Esophagus squamous epithelium (tissue), 5 donors: ENCODE measurements at regions not wholly inside any gene's neighbourhood (a gene's known extent, or its start where the extent isn't known, plus 50 kb on each side); places are given as distances from the start of the nearest gene placed in this dataset.

ENCODE experiments used
- DNase-seq: peaks from one replicate; lab custom pipeline; 2025; lab: John Stamatoyannopoulos, UW
- H3K27ac ChIP-seq, 4 donors: fragments of 200-600 bp; sonication (generic); one replicate each; pipeline ENCODE4 v1.5.1; 2016 to 2019; ENCODE audit warnings: mild to moderate bottlenecking in 1 of 4
- H3K27me3 ChIP-seq, 4 donors: fragments of 200-600 bp; sonication (generic); 1 replicate in 3 of 4; 2 replicates in 1 of 4; pipeline versions ENCODE4 v1.5.1 to v1.6.0; 2017 to 2021; ENCODE audit warnings: antibody characterized with exemption in 1 of 4
- H3K36me3 ChIP-seq, 3 donors: fragments of 200-600 bp; sonication (generic); one replicate each; pipeline ENCODE4 v1.5.1; 2016 to 2019
- H3K4me1 ChIP-seq, 3 donors: fragments of 200-600 bp; sonication (generic); one replicate each; pipeline ENCODE4 v1.5.1; 2017 to 2019
- H3K4me3 ChIP-seq, 4 donors: fragments of 200-600 bp; sonication (generic); 1 replicate in 3 of 4; 2 replicates in 1 of 4; pipeline ENCODE4 v1.5.1; 2016 to 2019; ENCODE audit warnings: mild to moderate bottlenecking in 2 of 4, moderate library complexity in 1 of 4
- H3K9me3 ChIP-seq, 3 donors: fragments of 200-600 bp; sonication (generic); one replicate each; pipeline ENCODE4 v1.5.1; 2016 to 2019
- CTCF ChIP-seq, 6 experiments: fragments of 450-650 bp in 4 of 6; fragments of 200-600 bp in 2 of 6; sonication (generic) in 2 of 6; IDR thresholded peaks; one replicate each; pipeline ENCODE4 v1.5.1; 2016 to 2019; ENCODE audit warnings: antibody characterized with exemption in 6 of 6, mild to moderate bottlenecking in 4 of 6, moderate library complexity in 4 of 6
- POLR2A ChIP-seq, 4 donors: fragments of 450-650 bp; IDR thresholded peaks; one replicate each; pipeline ENCODE4 v1.6.1; 2017; ENCODE audit warnings: antibody characterized with exemption in 4 of 4, mild to moderate bottlenecking in 4 of 4, moderate library complexity in 3 of 4
- WGBS, 2 donors: methylation state at CpG; one replicate each; pipeline ENCODE4 v1.1.5; 2018; 5-methylcytosine and 5-hydroxymethylcytosine counted together
- intact Hi-C: fragments of 100-400 bp; cut with DNase I; formaldehyde crosslinking; loops from one replicate; pipeline ENCODE4 v1.15.0; 2022
- donor health status: DM: yes; HTN: yes; CAD: no.

DNA sequence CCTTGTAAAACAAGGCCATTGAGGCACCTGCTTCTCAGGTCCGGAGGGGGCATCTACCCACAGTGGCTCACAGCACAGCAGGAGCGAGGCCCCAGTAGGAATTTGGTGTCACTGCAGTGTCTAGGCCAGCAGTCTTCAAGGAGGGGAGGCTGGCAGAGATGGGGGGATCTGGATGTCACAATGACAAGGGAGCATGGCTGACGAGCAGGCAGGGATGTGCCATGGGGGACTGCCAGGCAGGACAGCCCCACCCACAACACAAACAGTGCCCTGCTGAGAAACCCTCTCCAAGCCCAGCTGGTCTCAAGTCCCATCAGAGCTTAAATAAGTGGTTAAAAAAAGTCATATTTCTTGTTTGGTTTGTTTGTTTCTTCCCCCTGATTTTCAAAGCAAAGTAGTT is 121.0 kb upstream of the ZNF716 start:
- Histone ChIP-seq H3K36me3 (no peaks in the 10 kb centered on the region), H3K27ac (no peak overlapping the region), H3K9me3 (peaks cover 0 to 88% (median 24%) of the 10 kb centered on the region in 3 donors), H3K4me1 (no peaks in the 10 kb centered on the region), H3K4me3 (no peak overlapping the region), H3K27me3 (no peaks in the 10 kb centered on the region)
- no peak for TF ChIP-seq CTCF (IDR thresholded peaks at IDR 0.05)
- TF ChIP-seq POLR2A (IDR thresholded peaks at IDR 0.05): no peak
- intact Hi-C loops: no loop called here
- DNase-seq: no peak
- 45 to 83% methylated on average over 1 to 3 of the region's 3 CpGs for WGBS, 2 donors

DNA sequence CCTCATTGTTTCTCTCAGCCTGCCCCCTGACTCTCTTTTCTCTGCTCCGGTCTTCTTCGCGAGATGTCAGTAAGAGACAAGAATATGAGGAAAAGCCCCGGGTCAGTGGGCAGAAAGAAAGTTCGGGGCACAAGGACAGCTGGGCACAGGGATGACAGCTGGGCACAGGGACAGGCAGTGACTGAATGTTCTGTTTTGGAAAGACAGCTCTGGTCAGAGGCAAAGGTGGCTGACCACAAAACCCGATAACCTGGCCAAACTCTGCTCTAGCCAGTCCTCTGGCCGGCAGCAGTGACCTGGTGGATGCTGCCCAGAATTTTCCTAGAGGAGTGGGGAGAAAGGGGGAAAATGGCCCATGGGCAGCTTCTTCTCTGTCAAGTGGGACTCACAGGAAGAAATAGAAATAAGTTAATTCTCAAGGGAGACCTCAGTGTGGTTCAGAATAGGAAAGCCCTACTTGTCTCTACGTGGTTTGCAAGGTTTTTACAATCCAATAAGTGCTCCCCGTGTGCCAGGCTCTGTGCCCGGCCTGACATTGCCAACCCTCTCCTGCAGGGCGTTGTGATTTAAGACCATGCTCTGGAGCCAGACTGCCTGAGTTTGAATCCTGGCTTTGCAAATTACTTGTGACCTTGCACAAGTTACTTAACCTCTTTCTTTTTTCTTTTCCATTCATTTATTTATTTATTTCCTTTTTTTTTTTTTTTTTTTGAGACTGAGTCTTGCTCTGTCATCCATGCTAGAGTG is 110.6 kb upstream of the ZNF716 start:
- no peaks in the 10 kb centered on the region for H3K4me1 ChIP-seq
- intact Hi-C loops: no loop called here
- no peak for DNase-seq
- no peaks in the 10 kb centered on the region for H3K36me3 ChIP-seq
- no peak overlapping the region for H3K27ac ChIP-seq
- peaks cover 0 to 18% (median 9%) of the 10 kb centered on the region in 3 donors for H3K9me3 ChIP-seq
- H3K27me3 ChIP-seq: no peaks in the 10 kb centered on the region
- no peak for TF ChIP-seq POLR2A (IDR thresholded peaks at IDR 0.05)
- no peak for TF ChIP-seq CTCF (IDR thresholded peaks at IDR 0.05)
- no peak overlapping the region for H3K4me3 ChIP-seq
- WGBS, 2 donors: 50 to 56% methylated on average over 8 to 11 of the region's 11 CpGs

DNA sequence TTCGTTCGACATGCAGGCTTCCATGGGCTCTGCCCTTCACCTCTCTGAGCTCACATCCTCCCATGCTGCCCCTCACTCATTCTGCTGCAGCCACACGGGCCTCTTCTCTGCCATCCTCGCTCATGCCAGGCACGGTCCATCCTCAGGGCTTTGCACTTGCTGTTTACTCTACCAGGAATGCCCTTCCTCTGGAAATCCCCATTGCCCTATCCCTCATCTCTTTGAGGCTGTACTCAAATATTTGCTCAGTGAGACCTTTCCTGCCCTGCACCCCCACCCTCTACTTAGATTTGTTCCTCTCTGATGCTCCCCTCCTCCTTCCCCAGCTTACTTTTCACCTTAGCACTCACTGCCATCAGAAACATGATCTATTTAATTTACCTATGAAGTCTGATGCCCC is 107.0 kb upstream of the ZNF716 start:
- intact Hi-C loops: no loop called here
- H3K4me1 ChIP-seq: no peaks in the 10 kb centered on the region
- peaks cover 0 to 38% (median 13%) of the 10 kb centered on the region in 3 donors for H3K9me3 ChIP-seq
- no peaks in the 10 kb centered on the region for H3K27me3 ChIP-seq
- no peak for TF ChIP-seq POLR2A (IDR thresholded peaks at IDR 0.05)
- TF ChIP-seq CTCF (IDR thresholded peaks at IDR 0.05): no peak
- 77 to 84% methylated on average over 5 of the region's 5 CpGs for WGBS, 2 donors
- no peak for DNase-seq
- no peaks in the 10 kb centered on the region for H3K36me3 ChIP-seq
- no peak overlapping the region for H3K4me3 ChIP-seq
- H3K27ac ChIP-seq: no peak overlapping the region

DNA sequence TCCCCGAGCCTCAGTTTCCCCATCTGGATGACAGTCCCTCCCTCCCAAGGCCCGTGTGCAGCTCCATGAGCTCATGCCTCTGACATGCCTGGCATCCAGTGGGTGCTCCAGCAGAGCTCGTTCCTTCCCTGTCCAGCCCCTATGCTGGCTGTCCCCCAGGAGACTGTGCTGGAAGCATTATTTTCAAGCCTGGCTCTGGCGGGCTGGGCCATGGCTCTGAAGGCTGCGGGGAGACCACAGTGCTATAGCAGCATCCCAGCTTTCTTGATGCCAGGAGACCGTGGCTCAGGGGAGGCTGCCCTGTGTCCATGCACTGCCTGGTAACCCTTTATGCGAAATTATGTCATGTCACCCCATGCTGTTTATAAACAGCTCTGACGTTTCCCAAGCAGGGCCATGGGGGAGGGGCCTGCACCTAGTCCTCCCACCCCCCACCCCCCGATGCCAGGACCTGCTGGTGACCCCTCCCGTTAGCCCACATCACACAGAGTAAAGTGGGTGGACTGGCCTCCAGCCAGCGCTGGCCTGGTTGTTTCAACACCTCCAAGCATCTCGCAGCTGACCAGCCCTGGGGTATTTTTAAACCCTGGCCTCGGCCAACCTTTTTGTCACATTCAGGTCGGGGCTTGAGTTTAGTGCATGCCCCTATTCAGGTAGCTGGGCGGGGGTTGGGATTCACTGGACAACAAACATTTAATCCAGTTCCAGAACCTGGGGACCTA is 105.9 kb upstream of the ZNF716 start:
- intact Hi-C loops: no loop called here
- WGBS, 2 donors: 29 to 64% methylated on average over 2 to 6 of the region's 15 CpGs
- peaks cover 0 to 45% (median 13%) of the 10 kb centered on the region in 3 donors for H3K9me3 ChIP-seq

More for the DNA sequence above, 105.9 kb upstream of the ZNF716 start:
- no peaks in the 10 kb centered on the region for H3K27me3 ChIP-seq
- DNase-seq: no peak
- no peak overlapping the region for H3K4me3 ChIP-seq
- H3K36me3 ChIP-seq: no peaks in the 10 kb centered on the region
- no peaks in the 10 kb centered on the region for H3K4me1 ChIP-seq
- H3K27ac ChIP-seq: no peak overlapping the region
- TF ChIP-seq POLR2A (IDR thresholded peaks at IDR 0.05) (no peak), CTCF (IDR thresholded peaks at IDR 0.05) (no peak)
